SJSA1 (cell line): ENCODE measurements at regions not wholly inside any gene's neighbourhood (a gene's known extent, or its start where the extent isn't known, plus 50 kb on each side); places are given as distances from the start of the nearest gene placed in this dataset.

ENCODE experiments used
- DNase-seq, 2 experiments: peaks; one replicate each; pipeline ENCODE4 v3.0.0-alpha.2; 2015 to 2020; ENCODE audit warnings: low spot score in 2 of 2, low read depth in 1 of 2
- H3K27ac ChIP-seq: fragments of 250-450 bp; sonication (Bioruptor Pico); 2 replicates; pipeline ENCODE4 v1.5.1; 2020; ENCODE audit warnings: mild to moderate bottlenecking, moderate library complexity
- H3K27me3 ChIP-seq: fragments of 250-450 bp; sonication (Bioruptor Pico); replicated peaks from 2 replicates; pipeline ENCODE4 v1.5.1; 2020; ENCODE audit warnings: mild to moderate bottlenecking, moderate library complexity
- H3K36me3 ChIP-seq: fragments of 250-450 bp; sonication (Bioruptor Pico); 2 replicates; pipeline ENCODE4 v1.5.1; 2020; ENCODE audit warnings: mild to moderate bottlenecking
- H3K4me1 ChIP-seq: fragments of 250-450 bp; sonication (Bioruptor Pico); replicated peaks from 2 replicates; pipeline ENCODE4 v1.6.1; 2021; ENCODE audit warnings: mild to moderate bottlenecking
- H3K4me3 ChIP-seq: fragments of 250-450 bp; sonication (Bioruptor Pico); 2 replicates; pipeline ENCODE4 v1.5.1; 2020; ENCODE audit warnings: mild to moderate bottlenecking
- H3K9me3 ChIP-seq: fragments of 250-450 bp; sonication (Bioruptor Pico); replicated peaks from 2 replicates; pipeline ENCODE4 v1.5.1; 2020; ENCODE audit warnings: mild to moderate bottlenecking

- H3K27ac ChIP-seq: no peak overlapping the region
These were observed 379.4 kb downstream of the GADD45G start for GRCh38 chr9:89984214-89984613.

GRCh38 chr9:89985068-89985467 is 380.3 kb downstream of the GADD45G start:
- no peaks in the 10 kb centered on the region for H3K27me3 ChIP-seq
- H3K36me3 ChIP-seq: no peaks in the 10 kb centered on the region
- H3K4me1 ChIP-seq: no peaks in the 10 kb centered on the region
- H3K4me3 ChIP-seq: no peak overlapping the region
- H3K27ac ChIP-seq: no peak overlapping the region
- DNase-seq: no peak
- H3K9me3 ChIP-seq: no peaks in the 10 kb centered on the region

More at GRCh38 chr9:89984214-89984613, 379.4 kb downstream of the GADD45G start:
- Histone ChIP-seq H3K36me3 (no peaks in the 10 kb centered on the region), H3K4me3 (no peak overlapping the region), H3K27me3 (no peaks in the 10 kb centered on the region), H3K4me1 (no peaks in the 10 kb centered on the region), H3K9me3 (no peaks in the 10 kb centered on the region)
- no peak for DNase-seq

- no peaks in the 10 kb centered on the region for H3K9me3 ChIP-seq
- H3K27me3 ChIP-seq: no peaks in the 10 kb centered on the region
- H3K4me3 ChIP-seq: no peak overlapping the region
- DNase-seq: no peak
- H3K4me1 ChIP-seq: no peaks in the 10 kb centered on the region
- H3K36me3 ChIP-seq: no peaks in the 10 kb centered on the region
- no peak overlapping the region for H3K27ac ChIP-seq
These were observed 381.4 kb downstream of the GADD45G start for GRCh38 chr9:89986190-89986589.

- no peak overlapping the region for H3K4me3 ChIP-seq
- H3K27me3 ChIP-seq: no peaks in the 10 kb centered on the region
- H3K36me3 ChIP-seq: no peaks in the 10 kb centered on the region
- H3K27ac ChIP-seq: no peak overlapping the region
- DNase-seq: no peak
- no peaks in the 10 kb centered on the region for H3K4me1 ChIP-seq
- no peaks in the 10 kb centered on the region for H3K9me3 ChIP-seq
These were observed 383.6 kb downstream of the GADD45G start for GRCh38 chr9:89988458-89988857.

- no peak overlapping the region for H3K4me3 ChIP-seq
- DNase-seq: no peak
- no peaks in the 10 kb centered on the region for H3K27me3 ChIP-seq
- no peaks in the 10 kb centered on the region for H3K4me1 ChIP-seq
- no peaks in the 10 kb centered on the region for H3K9me3 ChIP-seq
- no peak overlapping the region for H3K27ac ChIP-seq
- H3K36me3 ChIP-seq: no peaks in the 10 kb centered on the region
These were observed 386.5 kb downstream of the GADD45G start for GRCh38 chr9:89991204-89991790.

- no peak for DNase-seq
- H3K4me3 ChIP-seq: no peak overlapping the region
- H3K36me3 ChIP-seq: no peaks in the 10 kb centered on the region
- H3K4me1 ChIP-seq: no peaks in the 10 kb centered on the region
- no peaks in the 10 kb centered on the region for H3K27me3 ChIP-seq
- H3K9me3 ChIP-seq: no peaks in the 10 kb centered on the region
- no peak overlapping the region for H3K27ac ChIP-seq
These were observed 387.8 kb downstream of the GADD45G start for GRCh38 chr9:89992326-89993198.

- Histone ChIP-seq H3K27ac (no peak overlapping the region), H3K4me3 (no peak overlapping the region), H3K9me3 (no peaks in the 10 kb centered on the region), H3K36me3 (no peaks in the 10 kb centered on the region), H3K4me1 (no peaks in the 10 kb centered on the region), H3K27me3 (no peaks in the 10 kb centered on the region)
- DNase-seq: no peak
These were observed 389.1 kb downstream of the GADD45G start for GRCh38 chr9:89993678-89994630.

GRCh38 chr9:89994988-89995613 is 390.3 kb downstream of the GADD45G start:
- Histone ChIP-seq H3K36me3 (no peaks in the 10 kb centered on the region), H3K27me3 (no peaks in the 10 kb centered on the region), H3K4me3 (no peak overlapping the region), H3K9me3 (no peaks in the 10 kb centered on the region), H3K27ac (no peak overlapping the region), H3K4me1 (peaks cover 6% of the 10 kb centered on the region)
- DNase-seq: no peak

GRCh38 chr9:89996116-89996515 is 391.3 kb downstream of the GADD45G start:
- H3K9me3 ChIP-seq: no peaks in the 10 kb centered on the region
- no peak for DNase-seq
- H3K4me3 ChIP-seq: no peak overlapping the region
- no peaks in the 10 kb centered on the region for H3K27me3 ChIP-seq
- peaks cover 10% of the 10 kb centered on the region for H3K4me1 ChIP-seq
- no peak overlapping the region for H3K27ac ChIP-seq
- no peaks in the 10 kb centered on the region for H3K36me3 ChIP-seq

- Histone ChIP-seq H3K36me3 (no peaks in the 10 kb centered on the region), H3K27ac (no peak overlapping the region), H3K4me3 (no peak overlapping the region), H3K27me3 (no peaks in the 10 kb centered on the region), H3K4me1 (peaks cover 10% of the 10 kb centered on the region), H3K9me3 (no peaks in the 10 kb centered on the region)
- no peak for DNase-seq
These were observed 392.0 kb downstream of the GADD45G start for GRCh38 chr9:89996773-89997172.

- H3K27me3 ChIP-seq: no peaks in the 10 kb centered on the region
- no peaks in the 10 kb centered on the region for H3K36me3 ChIP-seq
- no peaks in the 10 kb centered on the region for H3K9me3 ChIP-seq
- H3K27ac ChIP-seq: no peak overlapping the region
- H3K4me1 ChIP-seq: peaks cover 10% of the 10 kb centered on the region
- DNase-seq: no peak
- no peak overlapping the region for H3K4me3 ChIP-seq
These were observed 393.8 kb downstream of the GADD45G start for GRCh38 chr9:89998633-89999032.

GRCh38 chr9:89999176-89999533 is 394.3 kb downstream of the GADD45G start:
- H3K36me3 ChIP-seq: no peaks in the 10 kb centered on the region
- no peak for DNase-seq
- no peaks in the 10 kb centered on the region for H3K9me3 ChIP-seq
- no peak overlapping the region for H3K4me3 ChIP-seq
- no peak overlapping the region for H3K27ac ChIP-seq
- no peaks in the 10 kb centered on the region for H3K27me3 ChIP-seq
- H3K4me1 ChIP-seq: peaks cover 10% of the 10 kb centered on the region

- no peaks in the 10 kb centered on the region for H3K36me3 ChIP-seq
- no peaks in the 10 kb centered on the region for H3K27me3 ChIP-seq
- DNase-seq: peak in 1 of 2 experiments; percentile 22
- H3K9me3 ChIP-seq: no peaks in the 10 kb centered on the region
- H3K27ac ChIP-seq: no peak overlapping the region
- H3K4me1 ChIP-seq: peaks cover 10% of the 10 kb centered on the region
- peak overlapping the region; percentile 22 for H3K4me3 ChIP-seq
These were observed 394.9 kb downstream of the GADD45G start for GRCh38 chr9:89999534-90000370.
